Type B pancreatic cell (in vitro differentiated cells): ENCODE measurements at regions not wholly inside any gene's neighbourhood (a gene's known extent, or its start where the extent isn't known, plus 50 kb on each side); places are given as distances from the start of the nearest gene placed in this dataset.

Experiments used
- DNase-seq: peaks from one replicate; pipeline ENCODE4 v3.0.0; 2021; ENCODE audit warnings: mixed read lengths; ENCODE audit not compliant: unreplicated experiment; ENCODE audit errors: extremely low spot score
- H3K27ac Mint-ChIP-seq: 2 replicates; pipeline ENCODE4 v1.8.0; 2021; ENCODE audit warnings: mild to moderate bottlenecking, mixed read lengths
- H3K27me3 Mint-ChIP-seq: 2 replicates; pipeline ENCODE4 v1.8.0; 2021; ENCODE audit warnings: mixed read lengths
- H3K36me3 Mint-ChIP-seq: 2 replicates; pipeline ENCODE4 v1.8.0; 2021; ENCODE audit warnings: mixed read lengths
- H3K4me1 Mint-ChIP-seq: one replicate; pipeline ENCODE4 v1.8.0; 2021; ENCODE audit warnings: mixed read lengths; ENCODE audit not compliant: unreplicated experiment
- H3K4me3 Mint-ChIP-seq: 2 replicates; pipeline ENCODE4 v1.8.0; 2021; ENCODE audit warnings: mild to moderate bottlenecking, mixed read lengths
- H3K9me3 Mint-ChIP-seq: 2 replicates; pipeline ENCODE4 v1.8.0; 2021; ENCODE audit warnings: mixed read lengths
- TF ChIP-seq, protein P1 (sequence below): fragments of 200-600 bp; sonication (generic); conservative IDR thresholded peaks from 2 replicates; pipeline ENCODE4 v1.5.0; 2021; ENCODE audit warnings: antibody characterized with exemption, mild to moderate bottlenecking

DNA sequence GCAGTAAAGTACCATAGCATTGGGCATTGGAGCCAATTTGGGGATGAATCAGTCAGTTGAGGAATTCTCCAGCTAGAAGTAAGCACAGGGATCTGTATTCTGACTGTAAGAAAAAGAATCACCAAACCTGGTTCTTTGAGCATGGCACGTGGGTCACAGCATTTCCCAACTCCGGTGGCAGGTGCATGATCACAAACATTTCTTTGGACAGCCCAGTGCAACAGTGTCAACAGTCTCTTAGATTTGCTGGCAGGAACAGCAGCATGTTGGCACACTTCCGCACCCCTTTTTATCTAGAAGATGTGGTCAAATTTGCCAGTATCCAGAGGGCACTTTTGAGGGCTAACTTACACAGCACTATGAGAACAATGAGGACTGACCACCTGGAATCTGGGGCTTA, 437.5 kb upstream of the GHITM start:
- DNase-seq: no peak
- no peaks in the 10 kb centered on the region for H3K27me3 Mint-ChIP-seq
- H3K9me3 Mint-ChIP-seq: no peaks in the 10 kb centered on the region
- TF ChIP-seq, protein P1, sequence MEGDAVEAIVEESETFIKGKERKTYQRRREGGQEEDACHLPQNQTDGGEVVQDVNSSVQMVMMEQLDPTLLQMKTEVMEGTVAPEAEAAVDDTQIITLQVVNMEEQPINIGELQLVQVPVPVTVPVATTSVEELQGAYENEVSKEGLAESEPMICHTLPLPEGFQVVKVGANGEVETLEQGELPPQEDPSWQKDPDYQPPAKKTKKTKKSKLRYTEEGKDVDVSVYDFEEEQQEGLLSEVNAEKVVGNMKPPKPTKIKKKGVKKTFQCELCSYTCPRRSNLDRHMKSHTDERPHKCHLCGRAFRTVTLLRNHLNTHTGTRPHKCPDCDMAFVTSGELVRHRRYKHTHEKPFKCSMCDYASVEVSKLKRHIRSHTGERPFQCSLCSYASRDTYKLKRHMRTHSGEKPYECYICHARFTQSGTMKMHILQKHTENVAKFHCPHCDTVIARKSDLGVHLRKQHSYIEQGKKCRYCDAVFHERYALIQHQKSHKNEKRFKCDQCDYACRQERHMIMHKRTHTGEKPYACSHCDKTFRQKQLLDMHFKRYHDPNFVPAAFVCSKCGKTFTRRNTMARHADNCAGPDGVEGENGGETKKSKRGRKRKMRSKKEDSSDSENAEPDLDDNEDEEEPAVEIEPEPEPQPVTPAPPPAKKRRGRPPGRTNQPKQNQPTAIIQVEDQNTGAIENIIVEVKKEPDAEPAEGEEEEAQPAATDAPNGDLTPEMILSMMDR: no peak
- no peak overlapping the region for H3K27ac Mint-ChIP-seq
- no peaks in the 10 kb centered on the region for H3K36me3 Mint-ChIP-seq
- no peak overlapping the region for H3K4me3 Mint-ChIP-seq
- peaks cover 4% of the 10 kb centered on the region for H3K4me1 Mint-ChIP-seq

DNA sequence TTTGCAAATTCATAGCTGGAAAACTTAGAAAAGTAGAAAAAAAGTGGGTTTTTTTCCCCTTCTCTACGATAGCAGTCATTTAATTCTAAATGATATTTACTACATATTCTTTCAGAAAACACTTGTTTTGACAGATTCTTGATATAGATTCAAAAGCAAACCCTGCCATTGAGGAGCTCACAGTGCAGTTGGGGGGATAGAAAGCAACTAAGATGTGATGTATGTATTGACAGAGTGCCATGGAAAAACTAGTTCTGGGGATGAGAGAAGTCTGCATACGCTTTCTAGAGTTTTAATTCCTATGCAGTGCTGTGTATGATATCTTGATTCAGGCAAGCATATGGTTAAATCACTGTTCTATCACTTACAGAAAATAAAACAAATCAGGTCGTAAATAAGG, 436.6 kb upstream of the GHITM start:
- no peaks in the 10 kb centered on the region for H3K9me3 Mint-ChIP-seq
- H3K27me3 Mint-ChIP-seq: no peaks in the 10 kb centered on the region
- TF ChIP-seq, protein P1: no peak
- no peaks in the 10 kb centered on the region for H3K36me3 Mint-ChIP-seq
- H3K27ac Mint-ChIP-seq: no peak overlapping the region
- H3K4me3 Mint-ChIP-seq: no peak overlapping the region
- H3K4me1 Mint-ChIP-seq: peaks cover 4% of the 10 kb centered on the region
- no peak for DNase-seq

DNA sequence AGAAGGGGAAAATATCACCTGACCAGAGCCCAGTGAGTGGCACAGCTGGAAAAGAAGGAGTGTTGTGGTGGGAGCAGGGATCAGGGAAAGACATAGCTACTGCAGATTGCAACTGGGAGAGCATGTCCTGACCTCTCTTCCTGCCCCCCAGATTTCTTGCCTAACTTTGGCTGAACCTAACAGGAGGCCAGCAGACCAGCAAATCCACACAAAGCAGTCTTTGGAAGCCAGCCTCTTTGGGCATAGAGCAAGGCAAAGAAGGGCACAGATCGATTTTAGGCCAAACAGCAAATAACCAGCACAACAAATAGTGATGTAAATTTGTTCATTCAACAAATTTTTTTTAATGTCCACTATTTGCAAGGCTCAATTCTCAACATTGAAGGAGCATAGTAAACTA, 433.2 kb upstream of the GHITM start:
- Mint-ChIP-seq H3K4me3 (no peak overlapping the region), H3K27ac (no peak overlapping the region)

DNA sequence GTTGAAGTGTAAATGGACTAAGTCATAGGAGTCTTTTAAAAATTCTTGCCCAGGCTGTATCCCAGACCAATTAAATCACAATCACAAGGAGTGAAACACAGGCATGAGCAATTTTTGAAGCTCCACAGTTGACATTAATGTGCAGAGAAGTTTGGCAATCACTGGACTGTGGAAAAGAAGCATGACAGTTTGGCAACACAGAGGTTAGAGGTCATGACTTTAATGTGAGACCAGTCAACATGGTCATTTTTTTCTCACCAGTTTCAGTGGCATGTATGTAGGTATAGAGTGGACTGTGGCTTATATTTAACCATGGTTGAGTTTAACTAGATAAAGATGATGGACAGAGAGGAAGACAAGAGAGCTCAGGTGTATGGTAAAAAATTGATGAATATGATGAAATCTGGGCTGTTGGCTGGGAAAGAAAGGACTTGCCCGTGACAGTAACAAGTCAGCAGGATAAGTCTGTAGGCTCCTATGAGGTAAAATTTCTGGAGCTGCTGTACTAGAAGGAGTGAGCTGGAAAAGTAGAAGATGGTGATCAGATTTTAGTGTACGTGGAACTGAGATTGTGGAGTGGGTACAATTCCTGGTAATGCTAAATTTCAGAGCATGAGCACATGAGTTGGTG, 432.2 kb upstream of the GHITM start:
- Mint-ChIP-seq H3K36me3 (no peaks in the 10 kb centered on the region), H3K27ac (no peak overlapping the region), H3K9me3 (no peaks in the 10 kb centered on the region), H3K27me3 (no peaks in the 10 kb centered on the region), H3K4me1 (no peaks in the 10 kb centered on the region), H3K4me3 (no peak overlapping the region)
- DNase-seq: no peak
- TF ChIP-seq, protein P1: no peak

More for the DNA sequence above, 433.2 kb upstream of the GHITM start:
- no peak for DNase-seq
- Mint-ChIP-seq H3K4me1 (no peaks in the 10 kb centered on the region), H3K9me3 (no peaks in the 10 kb centered on the region), H3K27me3 (no peaks in the 10 kb centered on the region), H3K36me3 (no peaks in the 10 kb centered on the region)
- TF ChIP-seq, protein P1: no peak

DNA sequence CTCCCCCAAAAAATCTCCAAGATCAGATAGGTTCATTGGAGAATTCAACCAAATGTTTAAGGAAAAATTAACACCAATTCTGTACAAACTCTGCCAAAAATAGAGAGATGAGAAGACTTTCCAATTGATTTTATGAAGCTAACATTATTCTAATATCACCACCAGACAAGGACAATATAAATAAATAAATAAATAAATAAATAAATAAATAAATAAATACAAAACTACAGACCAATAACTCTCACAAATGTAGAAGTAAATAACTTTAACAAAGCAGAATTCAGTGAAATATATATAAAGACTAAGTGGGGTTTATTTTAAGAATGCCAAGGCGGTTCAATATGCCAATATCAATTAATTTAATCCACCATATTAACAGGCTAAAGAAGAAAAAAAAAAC, 425.9 kb upstream of the GHITM start:
- H3K9me3 Mint-ChIP-seq: no peaks in the 10 kb centered on the region
- H3K4me3 Mint-ChIP-seq: no peak overlapping the region
- no peak overlapping the region for H3K27ac Mint-ChIP-seq

More for the DNA sequence above, 425.9 kb upstream of the GHITM start:
- H3K4me1 Mint-ChIP-seq: no peaks in the 10 kb centered on the region
- H3K27me3 Mint-ChIP-seq: no peaks in the 10 kb centered on the region
- TF ChIP-seq, protein P1: no peak
- H3K36me3 Mint-ChIP-seq: no peaks in the 10 kb centered on the region
- no peak for DNase-seq
